GM12878 (cell line): ENCODE measurements at regions not wholly inside any gene's neighbourhood (a gene's known extent, or its start where the extent isn't known, plus 50 kb on each side); places are given as distances from the start of the nearest gene placed in this dataset.

ENCODE experiments used
- ATAC-seq: fragments of 200-7000 bp; cut with Tn5 transposase; 3 replicates; pipeline ENCODE4 v1.9.1; 2020; ENCODE audit warnings: mild to moderate bottlenecking, moderate library complexity
- BruUV-seq: library from RNA; stranded (reverse); fragments of 400-500 nt; replicated peaks from 2 replicates; lab custom pipeline; 2021; lab: Mats Ljungman, UMichigan
- CTCF ChIA-PET: fragments of 300-600 bp; sonication (Branson Sonifier 250); formaldehyde crosslinking; extraction: SDS; loops from one replicate; lab custom pipeline; 2021; ENCODE audit warnings: inconsistent platforms; lab: Yijun Ruan, JAX
- POLR2A ChIA-PET: fragments of 350-600 bp; formaldehyde crosslinking; extraction: SDS; loops from one replicate; lab custom pipeline; 2021; ENCODE audit warnings: inconsistent platforms; lab: Charles Lee
- RAD21 ChIA-PET: fragments of 300-600 bp; sonication (Branson Sonifier 250); formaldehyde crosslinking; loops from one replicate; lab custom pipeline; 2023; ENCODE audit warnings: antibody characterized with exemption; ENCODE audit not compliant: unreplicated experiment; lab: Charles Lee
- SMC1A ChIA-PET: fragments of 300-600 bp; sonication (Branson Sonifier 250); formaldehyde crosslinking; loops from one replicate; lab custom pipeline; 2023; ENCODE audit not compliant: unreplicated experiment, uncharacterized antibody; lab: Charles Lee
- DNase-seq: peaks from one replicate; pipeline ENCODE4 v3.0.0-alpha.2; 2011; ENCODE audit warnings: low read depth, low spot score
- FAIRE-seq: peaks from 3 replicates; lab custom pipeline; 2011; peaks lifted over from hg19 to GRCh38; lab: Jason Lieb, UNC
- H2AFZ ChIP-seq: 2 replicates; pipeline ENCODE4 v1.6.0; 2011; ENCODE audit warnings: low read depth, low read length, control low read depth; ENCODE audit not compliant: control insufficient read depth
- H3K27ac ChIP-seq: 2 replicates; pipeline ENCODE4 v1.5.1; 2011; ENCODE audit warnings: control low read depth; ENCODE audit not compliant: control insufficient read depth, insufficient read depth
- H3K27me3 ChIP-seq, 2 experiments: replicated peaks in 1 of 2; 2 replicates each; pipeline versions ENCODE4 v1.6.0 to v1.6.1; 2011; ENCODE audit warnings: low read length in 1 of 2; ENCODE audit not compliant: control insufficient read depth in 2 of 2, insufficient read depth in 2 of 2
- H3K36me3 ChIP-seq, 2 experiments: 2 replicates each; pipeline ENCODE4 v1.5.1; 2011; ENCODE audit warnings: low read length in 1 of 2; ENCODE audit not compliant: control insufficient read depth in 2 of 2, insufficient read depth in 2 of 2
- H3K4me1 ChIP-seq: 2 replicates; pipeline ENCODE4 v1.6.1; 2011; ENCODE audit warnings: mild to moderate bottlenecking, low read length, moderate library complexity, mixed read lengths; ENCODE audit not compliant: control insufficient read depth, insufficient read depth
- H3K4me2 ChIP-seq: 2 replicates; pipeline ENCODE4 v1.6.0; 2011; ENCODE audit warnings: control low read depth; ENCODE audit not compliant: control insufficient read depth, insufficient read depth
- H3K4me3 ChIP-seq: fragments of 200-600 bp; sonication (generic); 2 replicates; pipeline ENCODE4 v1.5.1; 2016
- H3K79me2 ChIP-seq: 2 replicates; pipeline ENCODE4 v1.6.0; 2011; ENCODE audit warnings: low read length; ENCODE audit not compliant: control insufficient read depth, insufficient read depth
- H3K9ac ChIP-seq: 2 replicates; pipeline ENCODE4 v1.8.0; 2011; ENCODE audit warnings: low read length, control low read depth, mixed read lengths; ENCODE audit not compliant: control insufficient read depth, insufficient read depth
- H3K9me3 ChIP-seq: replicated peaks from 3 replicates; pipeline ENCODE4 v1.5.1; 2011; ENCODE audit warnings: mild to moderate bottlenecking, low read length; ENCODE audit not compliant: control insufficient read depth, insufficient read depth
- H4K20me1 ChIP-seq: 2 replicates; pipeline ENCODE4 v1.6.0; 2011; ENCODE audit not compliant: control insufficient read depth, insufficient read depth
- BCLAF1 ChIP-seq: fragments of 450-650 bp; IDR thresholded peaks from 2 replicates; pipeline ENCODE4 v1.6.1; 2017; ENCODE audit warnings: antibody characterized with exemption, mild to moderate bottlenecking, moderate library complexity
- CEBPB ChIP-seq, 2 experiments: fragments of 150-350 bp in 1 of 2; IDR thresholded peaks; 2 replicates each; pipeline ENCODE4 v1.6.1; 2012 to 2014; ENCODE audit warnings: low read depth in 2 of 2, low read length in 2 of 2, borderline replicate concordance in 1 of 2, inconsistent platforms in 1 of 2
- POLR2AphosphoS2 ChIP-seq: IDR thresholded peaks from 2 replicates; pipeline ENCODE4 v1.6.1; 2011; ENCODE audit warnings: low read depth, mild to moderate bottlenecking, low read length, improper control_type of control experiment, moderate library complexity
- SUZ12 ChIP-seq: fragments of 200-600 bp; sonication (generic); IDR thresholded peaks from one replicate; pipeline ENCODE4 v1.6.1; 2018; ENCODE audit warnings: antibody characterized with exemption, mild to moderate bottlenecking; ENCODE audit not compliant: unreplicated experiment
- WGBS: methylation state at CpG from one replicate; pipeline ENCODE4 v1.1.6; 2016; ENCODE audit warnings: low lambda C conversion rate; ENCODE audit not compliant: insufficient replicate concordance, insufficient coverage; ENCODE audit errors: missing lambda C conversion rate; 5-methylcytosine and 5-hydroxymethylcytosine counted together
- in situ Hi-C: fragments of 300-500 bp; cut with MboI; formaldehyde crosslinking; loops from 9 replicates; pipeline ENCODE4 v1.14.3; 2018; ENCODE audit warnings: mixed read lengths
- intact Hi-C: fragments of 100-400 bp; cut with micrococcal nuclease; formaldehyde crosslinking; loops from one replicate; pipeline ENCODE4 v1.14.2; 2022; ENCODE audit not compliant: unreplicated experiment

- POLR2A ChIA-PET: no interaction called here
- intact Hi-C loops: no loop called here
- TF ChIP-seq CEBPB (IDR thresholded peaks at IDR 0.05; ENCODE audit: borderline replicate concordance in 1 of 2, low read depth in 2 of 2, low read length in 2 of 2) (no peak), POLR2AphosphoS2 (no peak), BCLAF1 (no peak), SUZ12 (no peak)
- TF ChIP-seq, all 136 proteins: peak for 0
These were observed 328.7 kb downstream of the SIPA1L2 start for GRCh38 chr1:232301246-232301645.

More at GRCh38 chr1:232301246-232301645, 328.7 kb downstream of the SIPA1L2 start:
- ATAC-seq (no peak), FAIRE-seq (no peak), DNase-seq (no peak)
- SMC1A ChIA-PET: interaction anchor here (1.5 kb wide), 1 partner anchor 12 kb away, joined by 3 read pairs; no protein-coding TSS in a partner anchor
- 36% methylated on average over 8 of the region's 8 CpGs for WGBS
- Histone ChIP-seq H3K27ac (no peak overlapping the region), H3K4me3 (no peak overlapping the region), H3K27me3 (peaks cover 0 to 2% of the 10 kb centered on the region in 2 experiments; a peak in 2 of 4 replicates), H3K4me1 (no peaks in the 10 kb centered on the region), H3K9me3 (no peaks in the 10 kb centered on the region), H2AFZ (no peak overlapping the region), H3K36me3 (no peaks in the 10 kb centered on the region), H4K20me1 (no peaks in the 10 kb centered on the region), H3K79me2 (no peaks in the 10 kb centered on the region), H3K9ac (no peak overlapping the region), H3K4me2 (no peak overlapping the region)
- BruUV-seq: no TSS peak
- CTCF ChIA-PET: no interaction called here
- RAD21 ChIA-PET: no interaction called here
- in situ Hi-C loops: no loop called here
